EH (cell line): ENCODE measurements at regions not wholly inside any gene's neighbourhood (a gene's known extent, or its start where the extent isn't known, plus 50 kb on each side); places are given as distances from the start of the nearest gene placed in this dataset.
"Not testable (repeated sequence)": the region's sequence is repeated elsewhere in the genome, so short reads cannot be mapped to it uniquely, and the experiment has no call there.

ENCODE experiments used
- DNase-seq: peaks from one replicate; pipeline ENCODE4 v3.0.0-alpha.2; 2015; ENCODE audit warnings: low read depth

DNA sequence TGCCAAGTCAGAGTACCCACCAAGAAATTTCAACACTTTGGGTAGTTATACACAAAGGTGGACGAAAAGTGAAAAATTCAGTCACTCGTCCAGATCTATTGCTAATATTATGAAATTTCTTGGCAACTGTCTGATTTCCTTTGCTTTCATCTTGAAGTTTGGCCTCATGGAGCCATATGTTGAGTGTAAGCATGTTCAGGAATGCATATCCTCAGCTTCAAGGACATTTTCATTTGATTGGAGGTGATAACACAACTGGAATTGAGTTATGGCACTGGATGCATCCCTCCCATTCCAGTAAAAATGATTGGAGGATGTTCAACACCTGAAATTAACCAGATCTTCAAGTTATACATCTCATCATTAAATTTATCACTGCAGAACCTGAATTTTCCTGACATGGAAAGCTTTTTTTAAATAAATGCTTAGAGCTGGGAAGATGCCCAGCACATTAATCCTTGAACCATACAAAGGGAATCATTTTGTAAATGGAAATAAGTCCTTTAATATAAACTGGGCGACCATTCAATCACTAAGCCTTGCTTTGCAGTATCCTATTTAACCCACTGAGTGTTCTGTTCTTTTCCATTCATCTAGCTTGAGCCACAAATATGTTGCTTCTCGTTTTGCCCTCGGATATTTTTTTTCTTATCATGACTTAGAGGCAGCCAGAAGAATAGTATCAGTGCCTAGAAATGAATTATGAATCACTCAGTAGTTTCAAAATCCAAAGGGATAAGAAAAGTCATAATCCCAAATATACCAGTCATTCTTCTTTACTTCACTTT lies 273.7 kb upstream of the PIK3R1 start:
- DNase-seq: no peak

DNA sequence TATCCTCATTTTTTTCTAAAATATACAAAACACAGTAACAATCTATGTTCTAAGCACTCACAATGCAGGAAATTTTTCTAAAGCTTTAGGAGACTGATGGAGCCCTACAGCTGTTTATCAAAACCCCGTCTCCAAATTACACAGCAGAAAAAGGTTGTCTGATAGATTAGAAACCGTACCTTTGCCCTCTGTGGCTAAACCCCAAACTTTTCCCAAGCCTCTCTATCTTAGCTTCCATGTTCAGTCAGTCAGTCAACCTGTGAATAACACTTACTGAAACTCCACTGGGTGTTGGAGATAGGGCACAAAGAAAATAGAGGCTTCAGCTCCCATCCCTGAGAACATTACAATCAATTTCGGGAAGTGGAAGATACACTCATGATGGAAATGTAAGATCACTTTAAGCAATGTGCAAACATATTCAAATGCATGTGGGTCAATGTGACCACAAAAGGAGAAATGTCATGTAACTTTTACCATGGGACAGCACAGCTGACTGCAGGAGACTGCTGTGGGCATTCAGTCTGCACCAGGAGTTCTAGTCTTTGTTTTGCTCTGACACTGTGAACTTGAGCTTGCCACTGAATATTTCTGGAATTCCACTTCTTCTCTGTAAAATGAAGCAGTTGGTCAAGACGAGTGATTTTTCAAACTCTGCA lies 279.5 kb upstream of the PIK3R1 start:
- DNase-seq: no peak

DNA sequence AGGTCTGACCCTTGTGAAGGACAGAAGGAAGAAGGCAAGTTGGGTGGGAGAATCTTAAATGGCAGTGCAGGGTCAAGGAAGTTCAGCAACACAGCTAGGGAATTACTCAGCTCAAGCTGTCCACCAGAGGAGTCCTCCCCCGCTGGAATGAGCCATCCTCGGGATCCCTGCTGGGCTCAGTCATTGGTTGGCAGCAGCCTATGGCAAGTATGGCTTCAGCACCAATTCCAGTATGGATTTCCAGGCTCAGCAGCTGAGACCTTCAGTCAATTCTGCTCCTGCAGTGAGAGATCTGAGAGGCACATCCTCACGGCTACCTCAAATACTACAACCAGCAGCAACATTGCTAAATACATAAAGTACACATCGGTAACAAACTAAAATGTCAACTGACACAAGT lies 280.6 kb upstream of the PIK3R1 start:
- peak; percentile 14 for DNase-seq

DNA sequence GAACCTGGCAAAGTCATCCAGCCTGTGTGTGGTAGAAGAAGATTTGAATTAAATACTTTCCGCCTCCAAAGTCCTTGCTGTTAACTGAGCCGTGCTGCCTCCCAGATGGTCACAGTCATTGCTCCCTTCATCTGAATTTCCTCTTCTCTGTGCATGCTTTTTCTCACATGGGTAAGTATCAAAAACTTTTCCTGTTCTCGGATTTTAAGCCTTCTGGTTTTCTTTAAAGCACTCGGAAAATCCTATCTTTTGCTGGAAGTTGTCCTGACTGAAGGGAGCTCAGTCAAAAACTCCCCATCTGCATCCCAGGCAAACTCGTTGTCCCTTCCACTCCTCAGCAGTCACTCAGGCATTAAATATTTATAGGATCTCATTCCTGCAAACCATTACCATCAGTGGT lies 290.0 kb upstream of the PIK3R1 start:
- no peak for DNase-seq

DNA sequence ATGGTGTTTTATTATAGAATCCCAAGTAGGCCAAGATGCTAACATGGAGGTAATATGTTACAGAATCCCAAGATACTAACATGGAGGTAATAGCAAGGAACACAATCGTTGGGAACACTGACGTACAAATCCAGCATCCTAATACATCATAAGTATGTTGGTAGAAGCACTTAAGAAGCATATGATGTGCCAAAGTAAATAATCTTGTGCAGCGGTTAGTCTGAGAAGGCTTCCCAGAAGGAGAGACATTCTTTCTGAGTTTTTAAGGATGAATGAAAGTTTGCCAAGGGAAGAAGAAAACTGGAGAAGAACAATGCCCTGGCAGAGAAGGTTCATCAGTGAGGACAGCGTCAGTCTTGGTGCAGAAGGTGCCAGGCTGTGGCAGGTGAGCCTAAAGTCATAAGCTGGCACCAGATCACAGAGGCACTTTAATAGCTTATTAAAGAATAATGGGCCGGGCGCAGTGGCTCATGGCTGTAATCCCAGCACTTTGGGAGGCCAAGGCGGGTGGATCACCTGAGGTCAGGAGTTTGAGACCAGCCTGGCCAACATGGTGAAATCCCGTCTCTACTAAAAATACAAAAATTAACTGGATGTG lies 294.5 kb upstream of the PIK3R1 start:
- DNase-seq: peak; percentile 9

DNA sequence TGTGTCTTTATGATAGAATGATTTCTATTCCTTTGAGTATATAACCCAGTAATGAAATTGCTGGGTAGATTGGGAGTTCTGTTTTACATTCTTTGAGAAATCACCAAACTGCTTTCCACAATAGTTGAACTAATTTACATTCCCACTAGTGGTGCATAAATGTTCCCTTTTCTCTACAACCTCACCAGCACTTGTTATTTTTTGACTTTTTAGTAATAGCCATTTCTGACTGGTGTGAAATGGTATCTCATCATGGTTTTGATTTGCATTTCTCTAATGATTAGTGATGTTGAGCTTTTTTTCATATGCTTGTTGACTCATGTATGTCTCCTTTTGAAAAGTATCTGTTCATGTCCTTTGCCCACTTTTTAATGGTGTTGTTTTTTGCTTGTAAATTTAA lies 296.0 kb upstream of the PIK3R1 start:
- DNase-seq: not testable (repeated sequence)

DNA sequence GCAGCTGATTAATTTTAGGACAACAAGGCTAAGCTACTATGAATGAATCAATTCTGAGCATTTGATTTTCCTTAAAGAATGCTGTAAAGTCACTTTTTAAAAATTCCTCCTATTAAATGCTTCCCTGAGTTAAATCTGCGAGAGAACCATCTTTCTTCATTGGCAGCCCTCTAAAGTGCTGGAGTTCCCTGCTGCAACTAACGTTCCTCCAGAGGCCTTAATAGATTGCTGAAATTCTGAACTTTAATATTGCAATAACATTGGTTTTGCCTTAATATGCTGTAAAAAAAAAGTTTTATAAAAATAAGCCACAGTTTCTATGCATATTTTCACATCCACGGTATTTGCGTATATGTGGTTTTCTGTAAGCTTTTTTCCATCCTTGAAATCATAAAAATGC lies 298.0 kb upstream of the PIK3R1 start:
- no peak for DNase-seq

DNA sequence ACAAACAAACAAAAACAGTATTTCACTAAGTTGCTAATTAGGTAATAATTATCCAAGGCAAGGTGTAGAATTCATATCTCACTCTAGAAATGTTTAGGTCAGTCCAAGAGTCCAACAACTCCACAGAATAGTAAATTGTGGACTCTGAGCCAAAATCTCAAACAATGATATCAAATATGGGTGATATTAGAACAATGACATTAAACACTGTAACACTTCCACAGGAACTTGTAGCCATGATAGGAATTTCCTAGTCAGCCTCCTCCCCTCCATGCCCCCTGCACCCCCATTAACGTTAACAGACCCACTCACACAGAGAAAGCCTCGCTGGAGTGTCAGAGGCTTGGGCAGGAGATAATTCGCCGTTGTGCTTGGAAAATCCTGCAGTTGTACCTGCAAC lies 305.0 kb upstream of the PIK3R1 start:
- DNase-seq: no peak

DNA sequence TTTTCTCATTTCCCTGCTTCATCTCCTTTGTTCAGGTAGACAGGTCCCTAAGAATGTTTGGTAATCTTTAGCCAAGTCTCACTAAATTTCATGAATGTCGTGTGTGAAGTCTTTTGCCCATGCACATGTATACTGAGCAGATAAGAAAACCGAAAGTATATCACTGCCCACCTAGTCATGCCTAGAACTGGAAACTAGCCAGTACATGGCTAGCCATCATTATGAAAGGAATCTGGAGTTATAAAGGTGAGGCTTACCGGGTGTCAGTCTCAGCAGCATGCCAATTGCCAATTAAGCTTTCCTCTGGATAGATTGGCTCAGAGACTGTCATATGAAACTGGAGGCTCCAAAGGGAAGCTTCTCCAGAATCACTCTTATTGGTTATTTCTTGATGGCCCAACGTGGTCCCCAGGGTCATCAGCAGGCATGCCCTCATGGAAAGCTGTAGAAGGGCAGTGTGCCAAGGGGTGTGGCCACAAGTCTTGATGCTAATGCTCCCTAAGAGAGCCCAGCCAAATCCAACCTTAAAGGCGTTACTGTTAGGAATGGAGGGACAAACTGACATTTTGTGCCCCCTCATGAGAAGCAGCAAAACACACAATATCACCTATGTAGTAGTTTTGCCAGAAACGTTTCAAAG lies 307.3 kb upstream of the PIK3R1 start:
- no peak for DNase-seq

DNA sequence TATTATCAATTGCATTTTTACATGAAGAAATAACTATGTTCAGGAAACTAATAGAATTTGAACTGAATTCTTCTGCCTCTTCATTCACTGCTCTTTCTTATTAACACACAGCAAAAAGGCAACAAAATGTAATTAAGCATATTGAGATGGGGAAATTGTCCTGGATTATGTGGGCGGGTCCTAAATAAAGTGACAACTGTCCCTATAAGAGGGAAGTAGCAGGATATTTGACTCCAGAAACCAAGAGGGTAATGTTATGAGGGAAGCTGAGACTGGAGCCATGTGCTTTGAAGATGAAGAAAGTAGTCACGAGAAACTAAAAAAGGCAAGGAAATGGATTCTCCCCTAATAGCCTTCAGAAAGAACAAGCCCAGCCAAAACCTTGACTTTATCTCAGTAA lies 311.2 kb upstream of the PIK3R1 start:
- DNase-seq: no peak

DNA sequence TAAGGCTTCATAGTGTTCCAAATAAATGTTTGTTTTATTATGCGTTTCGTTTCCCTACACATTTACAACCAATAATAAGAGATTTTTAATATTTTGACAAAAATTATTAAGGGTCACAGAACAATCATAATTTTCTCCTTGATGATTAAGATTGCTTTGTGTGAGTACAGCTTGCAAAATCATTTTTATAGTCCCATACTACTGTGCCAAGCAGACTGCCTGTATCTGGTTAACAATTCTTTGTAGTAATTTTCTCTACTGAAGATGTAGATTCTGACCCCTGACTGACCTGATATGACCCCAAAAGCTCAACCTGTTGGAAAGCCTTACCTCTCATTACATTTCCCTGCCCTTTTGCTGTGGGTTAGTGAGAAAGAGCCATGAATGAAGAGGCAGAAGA lies 311.9 kb upstream of the PIK3R1 start:
- no peak for DNase-seq

DNA sequence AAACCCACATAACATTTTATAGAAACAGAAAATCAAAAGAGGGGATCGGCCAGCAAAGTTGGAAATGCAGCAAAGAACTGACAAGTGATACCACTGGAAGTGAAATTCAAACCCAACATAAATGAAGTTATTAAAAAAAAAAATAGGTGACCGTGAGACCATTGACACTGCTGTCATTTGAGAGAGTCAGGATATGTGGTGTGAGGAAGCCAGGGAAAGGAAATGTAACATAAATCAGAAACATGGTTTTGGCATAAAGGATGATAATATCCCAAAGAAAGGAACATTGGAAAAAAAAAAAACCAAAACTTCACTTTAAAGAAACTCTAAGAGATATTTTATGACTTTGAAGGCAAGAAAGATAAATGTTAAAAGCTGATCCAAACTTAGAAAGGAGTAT lies 312.4 kb upstream of the PIK3R1 start:
- no peak for DNase-seq

DNA sequence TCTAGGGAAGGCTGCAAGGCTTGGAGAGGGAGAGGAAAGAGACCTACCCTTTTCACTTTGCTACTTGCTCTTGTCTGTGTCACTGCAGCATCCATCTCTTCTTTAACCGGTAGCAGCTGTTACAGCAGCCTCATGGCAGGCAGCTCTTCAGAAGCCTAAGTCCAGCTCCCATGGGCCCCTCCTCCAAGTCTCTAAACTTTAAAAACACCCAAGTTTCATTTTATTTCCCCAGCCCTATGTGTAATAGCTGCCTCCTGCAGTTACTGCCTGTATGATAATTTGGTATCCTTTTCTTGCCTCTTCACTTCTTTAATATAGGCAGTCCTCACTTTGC lies 313.1 kb upstream of the PIK3R1 start:
- DNase-seq: no peak

DNA sequence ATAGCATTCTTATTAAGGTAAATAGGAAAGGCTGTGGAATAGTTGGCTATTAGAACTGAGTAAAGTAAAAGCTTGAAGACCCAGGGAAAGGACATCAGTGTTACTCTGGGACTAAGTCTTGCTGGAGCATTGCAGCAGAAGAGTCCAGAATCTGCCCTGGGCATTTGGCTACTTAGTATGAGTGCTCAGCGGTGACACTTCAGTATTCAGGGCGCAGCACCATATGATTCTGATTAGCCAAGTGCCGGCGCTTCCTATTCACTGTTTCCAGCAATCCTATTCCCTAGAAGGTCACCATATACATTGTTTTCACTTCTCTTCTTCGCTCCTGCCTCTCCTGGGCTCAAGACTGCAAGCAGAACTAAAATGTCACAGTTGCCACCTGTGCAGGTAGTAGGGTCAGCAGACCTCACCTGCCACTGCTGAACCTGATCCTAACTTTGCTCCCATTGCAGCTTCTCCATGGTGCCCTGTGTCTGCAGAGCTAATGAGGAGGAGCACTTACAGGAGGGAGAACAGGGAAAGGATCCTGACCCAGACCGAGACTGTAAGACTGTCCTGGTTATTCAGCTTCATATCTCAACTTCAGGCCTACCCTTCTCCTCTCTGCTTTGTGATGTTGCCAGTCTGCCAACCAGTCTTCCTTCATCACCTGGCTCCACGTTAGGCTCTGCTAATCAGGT lies 313.6 kb upstream of the PIK3R1 start:
- DNase-seq: peak; percentile 19

DNA sequence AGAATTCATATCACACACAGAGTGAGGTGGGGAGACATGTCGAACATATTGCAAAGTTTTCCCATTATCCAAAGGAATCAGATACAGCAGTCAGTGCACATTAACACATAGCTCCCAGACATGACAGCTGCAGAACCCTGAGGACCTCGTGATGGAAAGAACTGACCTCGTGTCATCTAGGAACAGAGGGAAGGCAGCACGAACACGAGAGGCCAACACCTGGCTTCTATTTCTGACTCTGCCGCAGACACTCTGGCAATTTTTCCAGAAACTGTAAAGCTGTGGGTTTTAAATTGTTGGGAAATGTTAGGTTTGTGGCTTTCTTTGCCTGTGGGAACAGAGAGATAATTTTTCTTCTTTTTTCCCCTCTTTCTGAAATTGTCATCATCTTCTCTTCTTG lies 315.0 kb upstream of the PIK3R1 start:
- peak; percentile 53 for DNase-seq

DNA sequence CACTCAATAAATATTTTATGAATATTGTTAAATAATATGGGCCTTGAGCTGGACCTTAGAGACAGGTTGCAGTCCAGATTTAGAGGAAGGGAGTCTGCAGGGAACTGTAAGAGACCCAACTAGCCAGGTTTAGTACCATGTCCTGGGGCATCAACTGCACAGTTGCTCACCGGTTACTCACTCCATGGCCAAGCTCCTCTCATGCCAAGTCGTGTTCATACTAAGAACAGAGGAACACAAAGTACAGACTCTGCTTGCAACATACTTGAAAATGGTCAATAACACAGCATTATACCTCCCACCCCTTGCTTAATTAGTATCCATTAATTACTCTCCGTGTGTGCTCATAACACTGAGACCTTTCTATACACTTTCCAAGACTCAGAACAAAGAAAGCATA lies 317.6 kb upstream of the PIK3R1 start:
- DNase-seq: no peak

DNA sequence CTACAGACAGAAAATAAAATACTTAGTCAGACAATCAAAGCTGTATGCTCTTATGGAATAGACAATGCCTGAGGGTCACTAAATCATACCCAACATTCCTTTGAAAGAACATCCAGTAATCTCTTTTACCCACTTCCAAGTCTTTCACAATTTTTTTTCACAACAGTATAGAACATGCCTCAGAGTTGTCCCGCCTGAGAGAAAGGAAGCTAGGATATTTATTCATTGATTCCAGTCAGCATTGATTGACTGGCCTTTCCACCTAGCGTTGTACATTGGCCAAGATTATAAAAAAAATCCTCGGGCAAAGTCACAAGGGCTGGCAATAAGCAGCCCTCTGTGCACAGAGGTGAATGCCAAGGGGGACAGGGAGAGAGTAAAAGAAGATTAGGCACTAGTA lies 318.1 kb upstream of the PIK3R1 start:
- peak; percentile 27 for DNase-seq

DNA sequence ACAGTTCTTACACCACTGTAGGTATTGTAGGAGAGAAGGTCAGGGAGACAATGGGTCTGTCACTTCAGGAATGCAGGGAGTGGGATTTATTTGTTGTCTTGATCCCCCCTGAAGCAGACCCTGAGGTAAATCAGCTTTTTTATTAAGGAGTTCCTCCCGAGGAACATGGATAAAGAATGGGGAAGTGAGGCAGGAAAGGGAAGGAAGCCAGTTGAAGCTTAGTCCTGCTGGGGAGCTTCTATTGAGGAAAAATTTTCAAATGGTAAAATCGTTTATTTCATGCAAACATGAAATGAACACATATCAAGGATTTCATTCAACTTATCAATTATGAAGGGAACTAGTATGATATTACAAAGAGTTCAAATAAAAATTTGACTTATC lies 318.6 kb upstream of the PIK3R1 start:
- no peak for DNase-seq

DNA sequence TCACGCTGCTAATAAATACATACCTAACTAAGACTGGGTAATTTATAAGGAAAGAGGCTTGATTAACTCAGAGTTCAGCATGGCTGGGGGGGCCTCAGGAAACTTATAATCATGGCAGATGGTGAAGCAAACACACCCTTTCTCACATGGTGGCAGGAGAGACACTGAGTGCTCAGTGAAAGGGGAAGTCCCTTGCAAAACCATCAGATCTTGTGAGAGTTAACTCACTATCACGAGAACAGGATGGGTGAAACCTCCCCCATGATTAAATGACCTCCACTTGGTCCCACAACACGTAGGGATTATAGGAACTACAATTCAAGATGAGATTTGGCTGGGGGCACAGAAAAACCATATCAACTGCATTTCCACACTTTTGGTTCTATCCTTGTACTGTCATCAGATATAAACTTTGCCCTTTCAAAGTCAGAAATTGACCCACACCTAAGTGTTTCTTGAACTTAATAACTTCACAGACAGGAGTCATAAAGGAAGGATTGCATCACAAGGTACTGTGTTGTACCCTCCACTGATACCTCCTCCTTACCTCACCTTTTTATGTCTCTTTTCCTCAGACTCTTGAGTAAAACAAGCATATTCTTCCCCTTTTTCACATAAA lies 319.1 kb upstream of the PIK3R1 start:
- no peak for DNase-seq

DNA sequence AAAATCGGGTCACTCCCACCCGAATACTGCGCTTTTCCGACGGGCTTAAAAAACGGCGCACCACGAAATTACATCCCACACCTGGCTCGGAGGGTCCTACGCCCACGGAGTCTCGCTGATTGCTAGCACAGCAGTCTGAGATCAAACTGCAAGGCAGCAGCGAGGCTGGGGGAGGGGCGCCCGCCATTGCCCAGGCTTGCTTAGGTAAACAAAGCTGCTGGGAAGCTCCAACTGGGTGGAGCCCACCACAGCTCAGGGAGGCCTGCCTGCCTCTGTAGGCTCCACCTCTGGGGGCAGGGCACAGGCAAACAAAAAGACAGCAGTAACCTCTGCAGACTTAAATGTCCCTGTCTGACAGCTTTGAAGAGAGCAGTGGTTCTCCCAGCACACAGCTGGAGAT lies 325.7 kb upstream of the PIK3R1 start:
- not testable (repeated sequence) for DNase-seq

DNA sequence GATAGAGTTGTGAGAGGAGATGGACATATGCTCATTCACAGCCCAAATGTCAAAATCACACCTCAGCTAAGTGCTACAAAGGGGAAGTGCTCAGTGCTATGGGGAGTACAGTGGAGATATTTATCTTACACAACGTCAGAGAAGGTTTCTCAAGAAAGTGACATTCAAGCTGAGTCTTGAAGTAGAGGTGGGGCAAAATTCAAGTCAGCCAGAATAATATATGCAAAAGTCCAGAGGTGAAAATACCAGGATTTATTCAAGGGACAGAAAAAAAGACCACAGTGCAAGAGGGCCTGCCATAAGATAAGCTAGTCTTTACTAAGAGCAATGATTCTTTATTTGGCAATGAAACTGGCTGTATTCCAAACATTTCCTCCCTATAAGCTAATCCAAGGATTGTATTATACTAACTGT lies 327.8 kb upstream of the PIK3R1 start:
- DNase-seq: no peak

DNA sequence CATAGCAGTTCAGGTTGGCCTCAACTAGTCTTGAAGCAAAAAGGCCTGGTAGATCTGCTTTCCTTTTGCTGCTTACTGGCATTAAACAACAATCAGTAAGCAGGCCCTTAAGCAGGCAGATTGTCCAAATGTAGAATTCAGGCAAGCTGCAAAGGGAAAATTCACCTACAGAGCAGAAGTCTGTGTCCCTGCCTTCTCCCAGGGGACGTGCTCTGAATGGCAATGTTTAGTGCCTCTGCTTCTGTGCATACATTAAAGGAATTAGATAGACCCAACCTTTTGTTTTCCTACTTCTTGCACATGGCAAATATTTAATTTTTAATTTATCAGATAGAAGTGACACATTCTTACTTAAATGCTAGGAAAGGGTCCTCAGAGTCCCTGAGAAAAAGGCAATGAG lies 328.8 kb upstream of the PIK3R1 start:
- DNase-seq: no peak
